ENCODE measurements at regions not wholly inside any gene's neighbourhood (a gene's known extent, or its start where the extent isn't known, plus 50 kb on each side); places are given as distances from the start of the nearest gene placed in this dataset.

- WGBS (ENCODE audit: insufficient coverage): 100% methylated on average over 1 of the region's 4 CpGs
- no peak for DNase-seq
- no peaks in the 10 kb centered on the region for H3K79me2 ChIP-seq (ENCODE audit: insufficient read depth, low read length)
- no peaks in the 10 kb centered on the region for H3K4me1 ChIP-seq (ENCODE audit: control insufficient read depth in 1 of 2, insufficient read depth in 2 of 2, low read length in 2 of 2)
- peaks cover 0 to 2% (median 0%) of the 10 kb centered on the region in 7 donors for H3K9me3 Mint-ChIP-seq
- H3K36me3 Mint-ChIP-seq: no peaks in the 10 kb centered on the region
- H3K4me1 Mint-ChIP-seq: no peaks in the 10 kb centered on the region
- no peaks in the 10 kb centered on the region for H4K20me1 ChIP-seq (ENCODE audit: insufficient read depth, low read length)
- TF ChIP-seq CTCF (IDR thresholded peaks at IDR 0.05): no peak
- H3K4me3 Mint-ChIP-seq: no peak overlapping the region
- no peaks in the 10 kb centered on the region for H3K36me3 ChIP-seq (replicated peaks in 1 of 2; ENCODE audit: control insufficient read depth in 1 of 2, insufficient read depth in 2 of 2, low read length in 2 of 2)
- H3K9me3 ChIP-seq (replicated peaks in 1 of 2; ENCODE audit: control insufficient read depth in 1 of 2, insufficient read depth in 1 of 2, low read length in 2 of 2): no peaks in the 10 kb centered on the region
- H3K27me3 Mint-ChIP-seq (ENCODE audit: low read depth in 3 of 3): peaks cover under 1 to 2% (median 2%) of the 10 kb centered on the region in 3 donors
- intact Hi-C loops (cut with micrococcal nuclease): no loop called here
- peaks cover 0 to 13% of the 10 kb centered on the region in 2 donors for H3K27me3 ChIP-seq (ENCODE audit: control insufficient read depth in 2 of 2, insufficient read depth in 2 of 2, low read length in 2 of 2)
- H3K27ac Mint-ChIP-seq: no peak overlapping the region
- H3K4me2 ChIP-seq (replicated peaks; ENCODE audit: extremely low read depth, low read length, poor library complexity, severe bottlenecking): no peak overlapping the region
- H3K27ac ChIP-seq (ENCODE audit: low read depth in 1 of 2, low read length in 2 of 2): no peak overlapping the region
- no peak overlapping the region for H2AFZ ChIP-seq (ENCODE audit: insufficient read depth, low read depth, low read length, poor library complexity, severe bottlenecking)
- no peak overlapping the region for H3K4me3 ChIP-seq (replicated peaks in 1 of 3; ENCODE audit: low read depth in 2 of 3, low read length in 3 of 3)
- H3K9ac ChIP-seq (ENCODE audit: insufficient read depth, low read length, poor library complexity, severe bottlenecking): no peak overlapping the region
Measured at GRCh38 chr10:44298713-44299112, 86.2 kb downstream of the CXCL12 start.

DNA sequence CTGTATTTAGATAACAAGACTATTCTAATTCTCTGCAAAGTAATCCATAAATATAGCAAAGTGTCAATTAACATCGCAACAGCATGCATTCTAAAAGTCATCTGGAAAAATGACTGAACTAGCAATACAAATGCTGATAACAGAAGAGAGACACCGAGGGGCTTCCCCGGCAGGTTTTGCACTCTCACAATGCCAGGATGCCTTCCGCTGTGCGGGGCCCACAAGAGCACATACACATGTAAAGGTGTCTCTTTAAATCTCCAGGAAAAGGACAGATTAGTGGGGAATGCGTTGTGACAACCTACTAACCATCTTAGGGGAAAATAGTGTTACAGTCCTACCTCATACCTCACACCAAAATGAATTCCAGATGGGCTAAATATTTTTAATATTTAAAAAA, 86.9 kb downstream of the CXCL12 start:
- Histone ChIP-seq H3K36me3 (replicated peaks in 1 of 2; ENCODE audit: control insufficient read depth in 1 of 2, insufficient read depth in 2 of 2, low read length in 2 of 2) (no peaks in the 10 kb centered on the region), H3K27ac (ENCODE audit: low read depth in 1 of 2, low read length in 2 of 2) (no peak overlapping the region), H3K79me2 (ENCODE audit: insufficient read depth, low read length) (no peaks in the 10 kb centered on the region), H3K27me3 (ENCODE audit: control insufficient read depth in 2 of 2, insufficient read depth in 2 of 2, low read length in 2 of 2) (peaks cover 0 to 21% of the 10 kb centered on the region in 2 donors), H3K4me1 (ENCODE audit: control insufficient read depth in 1 of 2, insufficient read depth in 2 of 2, low read length in 2 of 2) (no peaks in the 10 kb centered on the region), H3K9me3 (replicated peaks in 1 of 2; ENCODE audit: control insufficient read depth in 1 of 2, insufficient read depth in 1 of 2, low read length in 2 of 2) (no peaks in the 10 kb centered on the region), H3K4me3 (replicated peaks in 1 of 3; ENCODE audit: low read depth in 2 of 3, low read length in 3 of 3) (no peak overlapping the region), H4K20me1 (ENCODE audit: insufficient read depth, low read length) (no peaks in the 10 kb centered on the region), H3K4me2 (replicated peaks; ENCODE audit: extremely low read depth, low read length, poor library complexity, severe bottlenecking) (no peak overlapping the region), H2AFZ (ENCODE audit: insufficient read depth, low read depth, low read length, poor library complexity, severe bottlenecking) (no peak overlapping the region), H3K9ac (ENCODE audit: insufficient read depth, low read length, poor library complexity, severe bottlenecking) (no peak overlapping the region)
- no peak overlapping the region for H3K4me3 Mint-ChIP-seq
- peaks cover 2 to 10% (median 7%) of the 10 kb centered on the region in 3 donors for H3K27me3 Mint-ChIP-seq (ENCODE audit: low read depth in 3 of 3)
- WGBS (ENCODE audit: insufficient coverage): no CpG with 5 or more reads among the region's 6 CpGs
- no peak for DNase-seq
- no peaks in the 10 kb centered on the region for H3K4me1 Mint-ChIP-seq
- H3K36me3 Mint-ChIP-seq: no peaks in the 10 kb centered on the region
- intact Hi-C loops (cut with micrococcal nuclease): no loop called here
- H3K9me3 Mint-ChIP-seq: peaks cover 0 to 3% (median 0%) of the 10 kb centered on the region in 7 donors
- TF ChIP-seq CTCF (IDR thresholded peaks at IDR 0.05): no peak
- no peak overlapping the region for H3K27ac Mint-ChIP-seq
